Endothelial cell of umbilical vein (primary cell): ENCODE measurements at regions not wholly inside any gene's neighbourhood (a gene's known extent, or its start where the extent isn't known, plus 50 kb on each side); places are given as distances from the start of the nearest gene placed in this dataset.

Source experiments
- BruUV-seq: library from RNA; stranded (reverse); fragments of 400-500 nt; replicated peaks from 2 replicates; lab custom pipeline; 2021; lab: Mats Ljungman, UMichigan
- CTCF ChIA-PET: fragments of 300-600, 350-600 bp; sonication (Branson Sonifier 250); formaldehyde crosslinking; loops from one replicate; lab custom pipeline; 2021; ENCODE audit warnings: antibody characterized with exemption, inconsistent platforms; lab: Charles Lee
- POLR2A ChIA-PET: fragments of 300-600, 350-600 bp; sonication (Branson Sonifier 250); formaldehyde crosslinking; loops from one replicate; lab custom pipeline; 2021; ENCODE audit warnings: antibody characterized with exemption, inconsistent platforms; lab: Charles Lee
- DNase-seq: peaks from one replicate; pipeline ENCODE4 v3.0.0-alpha.2; 2011; ENCODE audit warnings: low read depth, low spot score
- FAIRE-seq: peaks from 2 replicates; lab custom pipeline; 2011; peaks lifted over from hg19 to GRCh38; lab: Jason Lieb, UNC
- H2AFZ ChIP-seq: 2 replicates; pipeline ENCODE4 v1.6.0; 2012; ENCODE audit warnings: low read depth, low read length, control low read depth, inconsistent platforms
- H3K27ac ChIP-seq: 2 replicates; pipeline ENCODE4 v1.5.1; 2011; ENCODE audit warnings: low read depth, mild to moderate bottlenecking, control low read depth, low read length, moderate library complexity; ENCODE audit not compliant: insufficient read depth
- H3K27me3 ChIP-seq, 2 experiments: 2 replicates each; pipeline versions ENCODE4 v1.6.0 to v1.6.1; 2011; ENCODE audit warnings: low read length in 2 of 2, mixed read lengths in 1 of 2; ENCODE audit not compliant: control insufficient read depth in 2 of 2, insufficient read depth in 2 of 2
- H3K36me3 ChIP-seq, 2 experiments: 2 replicates in 1 of 2; 3 replicates in 1 of 2; pipeline ENCODE4 v1.5.1; 2011; ENCODE audit warnings: low read length in 2 of 2, mild to moderate bottlenecking in 1 of 2, moderate library complexity in 1 of 2; ENCODE audit not compliant: control insufficient read depth in 2 of 2, insufficient read depth in 2 of 2; ENCODE audit errors: extremely low read depth in 1 of 2
- H3K4me1 ChIP-seq: 3 replicates; pipeline ENCODE4 v1.5.1; 2011; ENCODE audit warnings: mild to moderate bottlenecking, low read length; ENCODE audit not compliant: control insufficient read depth, insufficient read depth; ENCODE audit errors: extremely low read depth
- H3K4me2 ChIP-seq: 2 replicates; pipeline ENCODE4 v1.6.1; 2011; ENCODE audit warnings: low read length, control low read depth, mixed read lengths; ENCODE audit not compliant: insufficient read depth
- H3K4me3 ChIP-seq, 3 experiments: fragments of 200-600 bp in 1 of 3; sonication (generic), shearing (Covaris generic) in 1 of 3; replicated peaks in 1 of 3; 2 replicates each; pipeline ENCODE4 v1.5.1; 2011 to 2016; ENCODE audit warnings: control low read depth in 3 of 3, low read length in 3 of 3, mild to moderate bottlenecking in 2 of 3, inconsistent platforms in 1 of 3, low read depth in 1 of 3, moderate library complexity in 1 of 3; ENCODE audit not compliant: insufficient read depth in 1 of 3
- H3K79me2 ChIP-seq: 2 replicates; pipeline ENCODE4 v1.6.0; 2012; ENCODE audit warnings: low read length, inconsistent platforms; ENCODE audit not compliant: control insufficient read depth, insufficient read depth
- H3K9ac ChIP-seq: replicated peaks from 2 replicates; pipeline ENCODE3; 2011; ENCODE audit warnings: low read length, control low read depth; ENCODE audit not compliant: insufficient read depth; ENCODE audit errors: extremely low read depth
- H3K9me1 ChIP-seq: replicated peaks from 3 replicates; pipeline ENCODE4 v1.6.0; 2011; ENCODE audit warnings: mild to moderate bottlenecking, low read length; ENCODE audit not compliant: control insufficient read depth, insufficient read depth; ENCODE audit errors: extremely low read depth
- H3K9me3 ChIP-seq: replicated peaks from 2 replicates; pipeline ENCODE4 v1.5.1; 2012; ENCODE audit warnings: low read length, inconsistent platforms; ENCODE audit not compliant: control insufficient read depth, insufficient read depth
- H4K20me1 ChIP-seq: replicated peaks from 2 replicates; pipeline ENCODE3; 2011; ENCODE audit warnings: mild to moderate bottlenecking, low read length; ENCODE audit not compliant: control insufficient read depth, insufficient read depth; ENCODE audit errors: extremely low read depth
- EZH2 ChIP-seq: IDR thresholded peaks from 2 replicates; pipeline ENCODE4 v1.6.1; 2012; ENCODE audit warnings: borderline replicate concordance, low read depth, mild to moderate bottlenecking, moderate library complexity, low read length, inconsistent platforms; ENCODE audit not compliant: severe bottlenecking
- FOS ChIP-seq: IDR thresholded peaks from 2 replicates; pipeline ENCODE4 v1.6.1; 2011; ENCODE audit warnings: mild to moderate bottlenecking, low read length, moderate library complexity, borderline replicate concordance; ENCODE audit not compliant: insufficient read depth
- GATA2 ChIP-seq: IDR thresholded peaks from 2 replicates; pipeline ENCODE4 v1.7.0; 2011; ENCODE audit warnings: low read depth, mild to moderate bottlenecking, moderate library complexity, mixed read lengths, low read length; ENCODE audit not compliant: insufficient read length, insufficient read depth
- JUN ChIP-seq: IDR thresholded peaks from 2 replicates; pipeline ENCODE4 v1.6.1; 2011; ENCODE audit warnings: borderline replicate concordance, low read depth; ENCODE audit not compliant: insufficient read length, insufficient read depth
- MYC ChIP-seq: IDR thresholded peaks from one replicate; pipeline ENCODE4 v1.6.1; 2011; ENCODE audit warnings: mild to moderate bottlenecking, low read depth, low read length
- POLR2A ChIP-seq: IDR thresholded peaks from 2 replicates; pipeline ENCODE4 v1.6.1; 2012; ENCODE audit warnings: low read depth, mild to moderate bottlenecking, control low read depth, low read length
- POLR2AphosphoS5 ChIP-seq: IDR thresholded peaks from 2 replicates; pipeline ENCODE4 v1.6.1; 2012; ENCODE audit warnings: low read depth, mild to moderate bottlenecking, control low read depth, low read length, moderate library complexity; ENCODE audit not compliant: insufficient read depth
- dilution Hi-C: fragments of 300-500 bp; cut with MboI; formaldehyde crosslinking; loops from one replicate; pipeline ENCODE4 v1.15.0; 2019; ENCODE audit warnings: low sequenced_read_pairs; ENCODE audit not compliant: extremely low pct_ligation_motif_present
- intact Hi-C: fragments of 100-400 bp; cut with micrococcal nuclease; formaldehyde crosslinking; loops from one replicate; pipeline ENCODE4 v1.10.0; 2022
- TF ChIP-seq, protein P1 (sequence below): IDR thresholded peaks from 2 replicates; pipeline ENCODE4 v1.6.1; 2011; ENCODE audit not compliant: insufficient read depth, insufficient read length
- TF ChIP-seq, protein P2 (sequence below), 2 donors: IDR thresholded peaks; 1 replicate in 1 of 2; 2 replicates in 1 of 2; pipeline ENCODE4 v1.5.1; 2011; ENCODE audit warnings: low read length in 2 of 2, mild to moderate bottlenecking in 2 of 2, moderate library complexity in 2 of 2, control low read depth in 1 of 2, inconsistent platforms in 1 of 2, low read depth in 1 of 2; ENCODE audit not compliant: insufficient read depth in 1 of 2; ENCODE audit errors: extremely low read depth in 1 of 2

DNA sequence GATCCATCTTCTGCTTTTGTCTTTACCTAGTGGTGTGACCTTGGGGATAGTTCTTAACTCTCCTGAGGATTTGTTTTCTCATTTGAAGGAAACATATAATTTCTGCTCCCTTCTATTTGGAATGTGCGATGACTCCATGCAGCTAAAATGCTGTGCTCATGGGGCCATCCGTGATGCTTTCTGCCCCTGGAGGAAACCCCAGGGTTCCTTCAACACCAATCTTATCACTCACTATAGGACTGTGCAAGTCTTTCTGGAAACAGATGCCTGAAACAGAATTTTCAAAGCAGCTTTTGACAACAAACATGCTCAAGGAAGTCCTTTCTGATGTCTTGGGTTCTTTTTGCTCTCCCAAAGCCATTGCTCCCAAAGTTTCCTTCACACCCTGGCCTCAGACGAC is 128.8 kb upstream of the GGTLC1 start:
- POLR2A ChIA-PET = no interaction called here
- FAIRE-seq (no peak), DNase-seq (no peak)
- H3K4me1 ChIP-seq = peaks cover 29% of the 10 kb centered on the region
- intact Hi-C loops (loop anchor here (5.0 kb wide), 1 partner anchor 45 kb away; no protein-coding TSS in a partner anchor), dilution Hi-C loops (no loop called here)
- TF ChIP-seq FOS (no peak), MYC (no peak), POLR2A (no peak), POLR2AphosphoS5 (no peak), EZH2 (no peak), GATA2 (no peak), JUN (no peak)
- TF ChIP-seq, protein P1, sequence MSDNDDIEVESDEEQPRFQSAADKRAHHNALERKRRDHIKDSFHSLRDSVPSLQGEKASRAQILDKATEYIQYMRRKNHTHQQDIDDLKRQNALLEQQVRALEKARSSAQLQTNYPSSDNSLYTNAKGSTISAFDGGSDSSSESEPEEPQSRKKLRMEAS = no peak
- TF ChIP-seq, protein P2, sequence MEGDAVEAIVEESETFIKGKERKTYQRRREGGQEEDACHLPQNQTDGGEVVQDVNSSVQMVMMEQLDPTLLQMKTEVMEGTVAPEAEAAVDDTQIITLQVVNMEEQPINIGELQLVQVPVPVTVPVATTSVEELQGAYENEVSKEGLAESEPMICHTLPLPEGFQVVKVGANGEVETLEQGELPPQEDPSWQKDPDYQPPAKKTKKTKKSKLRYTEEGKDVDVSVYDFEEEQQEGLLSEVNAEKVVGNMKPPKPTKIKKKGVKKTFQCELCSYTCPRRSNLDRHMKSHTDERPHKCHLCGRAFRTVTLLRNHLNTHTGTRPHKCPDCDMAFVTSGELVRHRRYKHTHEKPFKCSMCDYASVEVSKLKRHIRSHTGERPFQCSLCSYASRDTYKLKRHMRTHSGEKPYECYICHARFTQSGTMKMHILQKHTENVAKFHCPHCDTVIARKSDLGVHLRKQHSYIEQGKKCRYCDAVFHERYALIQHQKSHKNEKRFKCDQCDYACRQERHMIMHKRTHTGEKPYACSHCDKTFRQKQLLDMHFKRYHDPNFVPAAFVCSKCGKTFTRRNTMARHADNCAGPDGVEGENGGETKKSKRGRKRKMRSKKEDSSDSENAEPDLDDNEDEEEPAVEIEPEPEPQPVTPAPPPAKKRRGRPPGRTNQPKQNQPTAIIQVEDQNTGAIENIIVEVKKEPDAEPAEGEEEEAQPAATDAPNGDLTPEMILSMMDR (IDR thresholded peaks at IDR 0.05; ENCODE audit: extremely low read depth in 1 of 2, insufficient read depth in 1 of 2, low read depth in 1 of 2, low read length in 2 of 2) = no peak
- H3K27me3 ChIP-seq = no peaks in the 10 kb centered on the region
- H3K36me3 ChIP-seq = no peaks in the 10 kb centered on the region
- H3K9me1 ChIP-seq = no peaks in the 10 kb centered on the region
- no peak overlapping the region for H3K4me2 ChIP-seq
- no peaks in the 10 kb centered on the region for H3K9me3 ChIP-seq
- CTCF ChIA-PET = interaction anchor here (1.1 to 3.1 kb wide), 4 partner anchors 10 to 45 kb away, joined by 3 to 26 read pairs (median 10); no protein-coding TSS in a partner anchor
- H3K9ac ChIP-seq = no peak overlapping the region
- no peak overlapping the region for H3K4me3 ChIP-seq
- no peaks in the 10 kb centered on the region for H4K20me1 ChIP-seq
- H3K79me2 ChIP-seq = no peaks in the 10 kb centered on the region
- H3K27ac ChIP-seq = no peak overlapping the region
- no peak overlapping the region for H2AFZ ChIP-seq
- BruUV-seq = no TSS peak
